Loucy (cell line): ENCODE measurements at regions not wholly inside any gene's neighbourhood (a gene's known extent, or its start where the extent isn't known, plus 50 kb on each side); places are given as distances from the start of the nearest gene placed in this dataset.

Source experiments
- EZH2phosphoT487 ChIP-seq: fragments of 200-600 bp; IDR thresholded peaks from 2 replicates; pipeline ENCODE4 v1.6.1; 2018; ENCODE audit warnings: antibody characterized with exemption, mild to moderate bottlenecking, moderate library complexity, borderline replicate concordance
- TF ChIP-seq, protein P1 (sequence below): fragments of 200-600 bp; sonication (generic); conservative IDR thresholded peaks from 2 replicates; pipeline ENCODE4 v1.5.1; 2014; ENCODE audit warnings: mild to moderate bottlenecking, antibody characterized with exemption, low read length

DNA sequence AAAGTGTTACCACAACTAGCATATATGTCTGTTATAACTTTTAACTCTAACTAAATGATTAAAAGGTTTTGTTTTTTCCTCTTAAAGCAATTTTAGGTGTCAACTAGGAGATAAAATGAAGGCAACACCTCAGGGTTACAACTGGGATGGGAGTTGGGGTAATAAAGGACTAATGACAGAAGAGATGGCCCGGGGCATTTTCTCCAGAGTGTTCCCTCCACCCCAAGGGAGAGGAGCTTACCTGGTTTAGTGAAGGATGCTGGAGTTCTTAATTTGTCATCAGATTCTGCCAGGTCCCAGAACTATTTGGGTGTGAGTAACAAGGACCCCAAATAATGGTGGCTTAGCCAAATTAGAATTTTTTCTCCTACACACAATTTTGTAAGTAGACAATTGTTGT is 260.3 kb downstream of the CD109 start:
- TF ChIP-seq, protein P1, sequence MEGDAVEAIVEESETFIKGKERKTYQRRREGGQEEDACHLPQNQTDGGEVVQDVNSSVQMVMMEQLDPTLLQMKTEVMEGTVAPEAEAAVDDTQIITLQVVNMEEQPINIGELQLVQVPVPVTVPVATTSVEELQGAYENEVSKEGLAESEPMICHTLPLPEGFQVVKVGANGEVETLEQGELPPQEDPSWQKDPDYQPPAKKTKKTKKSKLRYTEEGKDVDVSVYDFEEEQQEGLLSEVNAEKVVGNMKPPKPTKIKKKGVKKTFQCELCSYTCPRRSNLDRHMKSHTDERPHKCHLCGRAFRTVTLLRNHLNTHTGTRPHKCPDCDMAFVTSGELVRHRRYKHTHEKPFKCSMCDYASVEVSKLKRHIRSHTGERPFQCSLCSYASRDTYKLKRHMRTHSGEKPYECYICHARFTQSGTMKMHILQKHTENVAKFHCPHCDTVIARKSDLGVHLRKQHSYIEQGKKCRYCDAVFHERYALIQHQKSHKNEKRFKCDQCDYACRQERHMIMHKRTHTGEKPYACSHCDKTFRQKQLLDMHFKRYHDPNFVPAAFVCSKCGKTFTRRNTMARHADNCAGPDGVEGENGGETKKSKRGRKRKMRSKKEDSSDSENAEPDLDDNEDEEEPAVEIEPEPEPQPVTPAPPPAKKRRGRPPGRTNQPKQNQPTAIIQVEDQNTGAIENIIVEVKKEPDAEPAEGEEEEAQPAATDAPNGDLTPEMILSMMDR: no peak
- TF ChIP-seq EZH2phosphoT487: no peak
